GM12878 (cell line): ENCODE measurements at regions not wholly inside any gene's neighbourhood (a gene's known extent, or its start where the extent isn't known, plus 50 kb on each side); places are given as distances from the start of the nearest gene placed in this dataset.

Experiments
- ATAC-seq: fragments of 200-7000 bp; cut with Tn5 transposase; 3 replicates; pipeline ENCODE4 v1.9.1; 2020; ENCODE audit warnings: mild to moderate bottlenecking, moderate library complexity
- BruUV-seq: library from RNA; stranded (reverse); fragments of 400-500 nt; replicated peaks from 2 replicates; lab custom pipeline; 2021; lab: Mats Ljungman, UMichigan
- CTCF ChIA-PET: fragments of 300-600 bp; sonication (Branson Sonifier 250); formaldehyde crosslinking; extraction: SDS; loops from one replicate; lab custom pipeline; 2021; ENCODE audit warnings: inconsistent platforms; lab: Yijun Ruan, JAX
- POLR2A ChIA-PET: fragments of 350-600 bp; formaldehyde crosslinking; extraction: SDS; loops from one replicate; lab custom pipeline; 2021; ENCODE audit warnings: inconsistent platforms; lab: Charles Lee
- RAD21 ChIA-PET: fragments of 300-600 bp; sonication (Branson Sonifier 250); formaldehyde crosslinking; loops from one replicate; lab custom pipeline; 2023; ENCODE audit warnings: antibody characterized with exemption; ENCODE audit not compliant: unreplicated experiment; lab: Charles Lee
- SMC1A ChIA-PET: fragments of 300-600 bp; sonication (Branson Sonifier 250); formaldehyde crosslinking; loops from one replicate; lab custom pipeline; 2023; ENCODE audit not compliant: unreplicated experiment, uncharacterized antibody; lab: Charles Lee
- DNase-seq: peaks from one replicate; pipeline ENCODE4 v3.0.0-alpha.2; 2011; ENCODE audit warnings: low read depth, low spot score
- FAIRE-seq: peaks from 3 replicates; lab custom pipeline; 2011; peaks lifted over from hg19 to GRCh38; lab: Jason Lieb, UNC
- H2AFZ ChIP-seq: 2 replicates; pipeline ENCODE4 v1.6.0; 2011; ENCODE audit warnings: low read depth, low read length, control low read depth; ENCODE audit not compliant: control insufficient read depth
- H3K27ac ChIP-seq: 2 replicates; pipeline ENCODE4 v1.5.1; 2011; ENCODE audit warnings: control low read depth; ENCODE audit not compliant: control insufficient read depth, insufficient read depth
- H3K27me3 ChIP-seq, 2 experiments: replicated peaks in 1 of 2; 2 replicates each; pipeline versions ENCODE4 v1.6.0 to v1.6.1; 2011; ENCODE audit warnings: low read length in 1 of 2; ENCODE audit not compliant: control insufficient read depth in 2 of 2, insufficient read depth in 2 of 2
- H3K36me3 ChIP-seq, 2 experiments: 2 replicates each; pipeline ENCODE4 v1.5.1; 2011; ENCODE audit warnings: low read length in 1 of 2; ENCODE audit not compliant: control insufficient read depth in 2 of 2, insufficient read depth in 2 of 2
- H3K4me1 ChIP-seq: 2 replicates; pipeline ENCODE4 v1.6.1; 2011; ENCODE audit warnings: mild to moderate bottlenecking, low read length, moderate library complexity, mixed read lengths; ENCODE audit not compliant: control insufficient read depth, insufficient read depth
- H3K4me2 ChIP-seq: 2 replicates; pipeline ENCODE4 v1.6.0; 2011; ENCODE audit warnings: control low read depth; ENCODE audit not compliant: control insufficient read depth, insufficient read depth
- H3K4me3 ChIP-seq: fragments of 200-600 bp; sonication (generic); 2 replicates; pipeline ENCODE4 v1.5.1; 2016
- H3K79me2 ChIP-seq: 2 replicates; pipeline ENCODE4 v1.6.0; 2011; ENCODE audit warnings: low read length; ENCODE audit not compliant: control insufficient read depth, insufficient read depth
- H3K9ac ChIP-seq: 2 replicates; pipeline ENCODE4 v1.8.0; 2011; ENCODE audit warnings: low read length, control low read depth, mixed read lengths; ENCODE audit not compliant: control insufficient read depth, insufficient read depth
- H3K9me3 ChIP-seq: replicated peaks from 3 replicates; pipeline ENCODE4 v1.5.1; 2011; ENCODE audit warnings: mild to moderate bottlenecking, low read length; ENCODE audit not compliant: control insufficient read depth, insufficient read depth
- H4K20me1 ChIP-seq: 2 replicates; pipeline ENCODE4 v1.6.0; 2011; ENCODE audit not compliant: control insufficient read depth, insufficient read depth
- BCL3 ChIP-seq: IDR thresholded peaks from 2 replicates; pipeline ENCODE4 v1.6.1; 2011; ENCODE audit warnings: borderline replicate concordance, low read depth, mild to moderate bottlenecking, moderate library complexity, low read length; ENCODE audit not compliant: insufficient read depth, poor library complexity, severe bottlenecking
- CBX3 ChIP-seq: fragments of 200-600 bp; sonication (generic); IDR thresholded peaks from 2 replicates; pipeline ENCODE4 v1.6.1; 2016; ENCODE audit warnings: low read depth, borderline replicate concordance
- DPF2 ChIP-seq: fragments of 450-650 bp; IDR thresholded peaks from 2 replicates; pipeline ENCODE4 v1.6.1; 2017; ENCODE audit warnings: mild to moderate bottlenecking
- ETV6 ChIP-seq, 2 experiments: fragments of 450-650 bp in 1 of 2; IDR thresholded peaks in 1 of 2; conservative IDR thresholded peaks in 1 of 2; 2 replicates each; pipeline ENCODE4 v1.6.1; 2014; ENCODE audit warnings: antibody characterized with exemption in 1 of 2, borderline replicate concordance in 1 of 2, low read depth in 1 of 2, mild to moderate bottlenecking in 1 of 2, moderate library complexity in 1 of 2
- IRF4 ChIP-seq: IDR thresholded peaks from 2 replicates; pipeline ENCODE4 v1.6.1; 2011; ENCODE audit warnings: low read depth, low read length
- NFYB ChIP-seq: IDR thresholded peaks from 2 replicates; pipeline ENCODE4 v1.6.1; 2011; ENCODE audit warnings: low read depth, mild to moderate bottlenecking, low read length, improper control_type of control experiment, moderate library complexity; ENCODE audit not compliant: insufficient read depth
- NR2F1 ChIP-seq: fragments of 450-650 bp; conservative IDR thresholded peaks from 2 replicates; pipeline ENCODE4 v1.6.1; 2017; ENCODE audit warnings: mild to moderate bottlenecking
- RB1 ChIP-seq: fragments of 450-650 bp; formaldehyde crosslinking; IDR thresholded peaks from 2 replicates; pipeline ENCODE4 v1.6.1; 2017; ENCODE audit warnings: mild to moderate bottlenecking, borderline replicate concordance
- RELB ChIP-seq: fragments of 450-650 bp; IDR thresholded peaks from 2 replicates; pipeline ENCODE4 v1.6.1; 2017; ENCODE audit warnings: low read depth, mild to moderate bottlenecking, moderate library complexity
- RFX5 ChIP-seq: IDR thresholded peaks from 2 replicates; pipeline ENCODE4 v1.6.1; 2011; ENCODE audit warnings: low read depth, low read length, improper control_type of control experiment
- SP1 ChIP-seq: IDR thresholded peaks from one replicate; pipeline ENCODE4 v1.6.1; 2011; ENCODE audit warnings: low read depth, low read length
- SREBF2 ChIP-seq: IDR thresholded peaks from 2 replicates; pipeline ENCODE4 v1.6.1; 2012; ENCODE audit warnings: mild to moderate bottlenecking, low read length
- SUPT20H ChIP-seq: IDR thresholded peaks from 2 replicates; pipeline ENCODE4 v1.6.1; 2011; ENCODE audit warnings: low read depth, mild to moderate bottlenecking, low read length, moderate library complexity, borderline replicate concordance; ENCODE audit not compliant: control insufficient read depth
- YBX1 ChIP-seq: fragments of 450-650 bp; IDR thresholded peaks from 2 replicates; pipeline ENCODE4 v1.6.1; 2016; ENCODE audit warnings: antibody characterized with exemption
- ZBTB4 ChIP-seq: fragments of 450-650 bp; formaldehyde crosslinking; IDR thresholded peaks from 2 replicates; pipeline ENCODE4 v1.4.0; 2022; ENCODE audit warnings: mild to moderate bottlenecking, moderate library complexity
- ZNF622 ChIP-seq: fragments of 450-650 bp; IDR thresholded peaks from 2 replicates; pipeline ENCODE4 v1.6.1; 2017; ENCODE audit warnings: mild to moderate bottlenecking, inconsistent platforms
- ZSCAN29 ChIP-seq: fragments of 450-650 bp; IDR thresholded peaks from 2 replicates; pipeline ENCODE4 v1.6.1; 2017; ENCODE audit warnings: mild to moderate bottlenecking, moderate library complexity
- WGBS: methylation state at CpG from one replicate; pipeline ENCODE4 v1.1.6; 2016; ENCODE audit warnings: low lambda C conversion rate; ENCODE audit not compliant: insufficient replicate concordance, insufficient coverage; ENCODE audit errors: missing lambda C conversion rate; 5-methylcytosine and 5-hydroxymethylcytosine counted together
- in situ Hi-C: fragments of 300-500 bp; cut with MboI; formaldehyde crosslinking; loops from 9 replicates; pipeline ENCODE4 v1.14.3; 2018; ENCODE audit warnings: mixed read lengths
- intact Hi-C: fragments of 100-400 bp; cut with micrococcal nuclease; formaldehyde crosslinking; loops from one replicate; pipeline ENCODE4 v1.14.2; 2022; ENCODE audit not compliant: unreplicated experiment

- H3K4me3 ChIP-seq, result no peak overlapping the region
Measured at GRCh38 chr3:10729439-10729838, 86.6 kb upstream of the SLC6A11 start.

GRCh38 chr3:10732292-10732691, 83.7 kb upstream of the SLC6A11 start:
- H3K27ac ChIP-seq, result no peak overlapping the region
- ChIA-PET SMC1A (no interaction called here), POLR2A (no interaction called here), CTCF (no interaction called here), RAD21 (no interaction called here)
- no TSS peak for BruUV-seq
- H3K79me2 ChIP-seq, result no peaks in the 10 kb centered on the region
- H2AFZ ChIP-seq, result no peak overlapping the region
- H3K27me3 ChIP-seq, result no peaks in the 10 kb centered on the region
- H3K9me3 ChIP-seq, result peaks cover 2% of the 10 kb centered on the region
- DNase-seq, result no peak
- in situ Hi-C loops, result no loop called here
- no peak overlapping the region for H3K4me3 ChIP-seq
- no peaks in the 10 kb centered on the region for H3K36me3 ChIP-seq
- no peak for FAIRE-seq
- no peak overlapping the region for H3K9ac ChIP-seq
- H3K4me2 ChIP-seq, result no peak overlapping the region
- no peaks in the 10 kb centered on the region for H4K20me1 ChIP-seq
- intact Hi-C loops, result no loop called here
- no peak for ATAC-seq
- H3K4me1 ChIP-seq, result no peaks in the 10 kb centered on the region
- TF ChIP-seq BCL3, result no peak
- TF ChIP-seq NFYB, result no peak
- no peak for TF ChIP-seq ZNF622
- no peak for TF ChIP-seq RELB
- no peak for TF ChIP-seq ZSCAN29
- TF ChIP-seq RFX5, result no peak
- TF ChIP-seq ZBTB4 (CRISPR knock-in tag), result no peak

More at GRCh38 chr3:10729439-10729838, 86.6 kb upstream of the SLC6A11 start:
- SMC1A ChIA-PET, result no interaction called here
- Histone ChIP-seq H3K27ac (no peak overlapping the region), H3K36me3 (no peaks in the 10 kb centered on the region), H3K79me2 (no peaks in the 10 kb centered on the region), H3K4me2 (no peak overlapping the region), H4K20me1 (no peaks in the 10 kb centered on the region), H3K9me3 (peaks cover 2% of the 10 kb centered on the region), H3K27me3 (no peaks in the 10 kb centered on the region; a peak in 1 of 4 replicates), H2AFZ (no peak overlapping the region)
- RAD21 ChIA-PET, result no interaction called here
- in situ Hi-C loops, result no loop called here
- DNase-seq, result no peak
- no TSS peak for BruUV-seq
- intact Hi-C loops, result no loop called here
- CTCF ChIA-PET, result interaction anchor here (0.6 kb wide), 1 partner anchor 9 kb away, joined by 3 read pairs; no protein-coding TSS in a partner anchor
- TF ChIP-seq DPF2 (no peak), CBX3 (no peak), ZSCAN29 (no peak), SREBF2 (no peak), SUPT20H (no peak), RB1 (no peak), NR2F1 (no peak), IRF4 (no peak), SP1 (no peak), ETV6 (conservative IDR thresholded peaks at IDR 0.05 in 1 of 2, IDR thresholded peaks at IDR 0.05 in 1 of 2; ENCODE audit: borderline replicate concordance in 1 of 2, low read depth in 1 of 2) (no peak), YBX1 (no peak)
- TF ChIP-seq, all 136 proteins: peak for 0
- POLR2A ChIA-PET, result no interaction called here
- H3K9ac ChIP-seq, result no peak overlapping the region
- no peak for FAIRE-seq
- WGBS, result 17% methylated on average over 2 of the region's 2 CpGs
- ATAC-seq, result no peak
- H3K4me1 ChIP-seq, result no peaks in the 10 kb centered on the region
